OCI-LY7 (cell line): ENCODE measurements at regions not wholly inside any gene's neighbourhood (a gene's known extent, or its start where the extent isn't known, plus 50 kb on each side); places are given as distances from the start of the nearest gene placed in this dataset.

Source experiments
- CTCF ChIP-seq: fragments of 200-600 bp; sonication (generic); conservative IDR thresholded peaks from 2 replicates; pipeline ENCODE4 v1.5.1; 2014; ENCODE audit warnings: mild to moderate bottlenecking, antibody characterized with exemption, low read length, moderate library complexity, mixed read lengths
- EZH2phosphoT487 ChIP-seq: fragments of 200-600 bp; sonication (generic); IDR thresholded peaks from 2 replicates; pipeline ENCODE4 v1.6.1; 2018; ENCODE audit warnings: low read depth, borderline replicate concordance, mild to moderate bottlenecking, mixed run types, antibody characterized with exemption, low read length, moderate library complexity, mixed read lengths

GRCh38 chr21:28688381-28688780 is 304.3 kb downstream of the LTN1 start:
- no peak for TF ChIP-seq CTCF
- no peak for TF ChIP-seq EZH2phosphoT487
